ENCODE measurements at regions not wholly inside any gene's neighbourhood (a gene's known extent, or its start where the extent isn't known, plus 50 kb on each side); places are given as distances from the start of the nearest gene placed in this dataset.

- no peak for TF ChIP-seq MYC (IDR thresholded peaks at IDR 0.05; ENCODE audit: low read depth, low read length)
- no peak for TF ChIP-seq MAX (IDR thresholded peaks at IDR 0.05; ENCODE audit: insufficient read depth, insufficient read length)
- TF ChIP-seq CTCF (IDR thresholded peaks at IDR 0.05; ENCODE audit: extremely low read depth in 1 of 2, insufficient read depth in 1 of 2, low read depth in 1 of 2, low read length in 2 of 2) = no peak
- no peak for TF ChIP-seq POLR2AphosphoS5 (IDR thresholded peaks at IDR 0.05; ENCODE audit: insufficient read depth, low read depth, low read length)
- TF ChIP-seq POLR2A (IDR thresholded peaks at IDR 0.05; ENCODE audit: low read depth, low read length) = no peak
- no peak for TF ChIP-seq EZH2 (IDR thresholded peaks at IDR 0.05; ENCODE audit: borderline replicate concordance, low read depth, low read length, severe bottlenecking)
These were observed 160.8 kb downstream of the DISP1 start for GRCh38 chr1:222975472-222976122.
